Common myeloid progenitor, CD34-positive (primary cell): ENCODE measurements at regions not wholly inside any gene's neighbourhood (a gene's known extent, or its start where the extent isn't known, plus 50 kb on each side); places are given as distances from the start of the nearest gene placed in this dataset.

Experiments
- CTCF ChIA-PET: fragments of 350-600 bp; sonication (Branson Sonifier 250); formaldehyde crosslinking; loops from one replicate; lab custom pipeline; 2021; ENCODE audit warnings: antibody characterized with exemption; lab: Charles Lee
- POLR2A ChIA-PET: fragments of 350-600 bp; sonication (Branson Sonifier 250); formaldehyde crosslinking; loops from one replicate; lab custom pipeline; 2021; ENCODE audit warnings: antibody characterized with exemption; lab: Charles Lee
- DNase-seq, 3 donors: peaks; one replicate each; pipeline versions ENCODE4 v3.0.0 to v3.0.0-alpha.2; 2013
- H3K27ac ChIP-seq, 2 experiments: 1 replicate in 1 of 2; 2 replicates in 1 of 2; pipeline ENCODE4 v1.7.0; 2013; ENCODE audit warnings: inconsistent platforms in 2 of 2, low read length in 2 of 2, mild to moderate bottlenecking in 2 of 2, low read depth in 1 of 2, moderate library complexity in 1 of 2; ENCODE audit not compliant: severe bottlenecking in 2 of 2, insufficient read depth in 1 of 2, poor library complexity in 1 of 2
- H3K27me3 ChIP-seq, 5 experiments: replicated peaks in 2 of 5; 1 replicate in 3 of 5; 2 replicates in 2 of 5; pipeline versions ENCODE4 v1.6.1 to v1.7.0; 2013; ENCODE audit warnings: low read length in 4 of 5, mild to moderate bottlenecking in 2 of 5, moderate library complexity in 2 of 5, inconsistent platforms in 1 of 5; ENCODE audit not compliant: insufficient read depth in 5 of 5, control insufficient read depth in 4 of 5
- H3K36me3 ChIP-seq, 4 experiments: 1 replicate in 2 of 4; 2 replicates in 2 of 4; pipeline versions ENCODE4 v1.6.1 to v1.7.0; 2013; ENCODE audit warnings: low read length in 3 of 4, control low read depth in 1 of 4, mild to moderate bottlenecking in 1 of 4; ENCODE audit not compliant: control insufficient read depth in 4 of 4, insufficient read depth in 4 of 4
- H3K4me1 ChIP-seq, 4 experiments: 1 replicate in 3 of 4; 2 replicates in 1 of 4; pipeline versions ENCODE4 v1.6.1 to v1.7.1; 2013; ENCODE audit warnings: low read length in 3 of 4, mild to moderate bottlenecking in 3 of 4, control low read depth in 1 of 4, inconsistent platforms in 1 of 4, moderate library complexity in 1 of 4; ENCODE audit not compliant: control insufficient read depth in 4 of 4, insufficient read depth in 4 of 4; ENCODE audit errors: control extremely low read depth in 1 of 4
- H3K4me3 ChIP-seq, 7 experiments: 1 replicate in 4 of 7; 2 replicates in 3 of 7; pipeline versions ENCODE4 v1.5.1 to v1.7.0; 2013; ENCODE audit warnings: mild to moderate bottlenecking in 7 of 7, low read length in 6 of 7, moderate library complexity in 6 of 7, inconsistent platforms in 2 of 7, low read depth in 2 of 7, control low read depth in 1 of 7; ENCODE audit not compliant: insufficient read depth in 4 of 7, control insufficient read depth in 1 of 7; ENCODE audit errors: extremely low read depth in 1 of 7
- H3K9me3 ChIP-seq, 5 experiments: 1 replicate in 4 of 5; 2 replicates in 1 of 5; pipeline versions ENCODE4 v1.6.1 to v1.7.1; 2013; ENCODE audit warnings: low read length in 4 of 5, mild to moderate bottlenecking in 2 of 5, inconsistent platforms in 1 of 5, low read depth in 1 of 5, moderate library complexity in 1 of 5; ENCODE audit not compliant: control insufficient read depth in 4 of 5, insufficient read depth in 2 of 5; ENCODE audit errors: control extremely low read depth in 1 of 5
- WGBS: methylation state at CpG from one replicate; pipeline ENCODE4 v1.1.5; 2013; ENCODE audit not compliant: insufficient coverage; 5-methylcytosine and 5-hydroxymethylcytosine counted together

DNA sequence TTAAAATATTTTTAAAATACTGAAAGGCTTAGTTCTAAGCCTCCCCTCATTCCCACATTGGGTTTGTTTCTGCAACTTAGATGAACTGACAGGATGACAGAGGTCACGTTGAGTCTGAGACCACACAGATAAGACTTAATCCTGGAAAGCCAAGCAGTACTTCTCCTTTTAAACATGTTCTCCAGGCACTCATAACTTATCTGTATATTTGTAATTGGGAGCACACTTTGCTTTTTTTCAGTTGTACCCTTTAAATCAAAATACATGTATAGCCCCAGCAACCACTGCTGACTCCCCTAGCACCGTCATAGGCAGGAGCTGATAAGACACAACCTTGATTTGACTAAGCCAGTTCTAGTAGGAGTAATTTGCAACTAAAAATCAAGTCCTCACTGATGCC is 394.8 kb downstream of the PID1 start:
- Histone ChIP-seq H3K27ac (no peak overlapping the region), H3K27me3 (no peaks in the 10 kb centered on the region), H3K36me3 (no peaks in the 10 kb centered on the region), H3K4me3 (no peak overlapping the region), H3K9me3 (peaks cover 0 to 3% (median 0%) of the 10 kb centered on the region in 5 experiments), H3K4me1 (no peaks in the 10 kb centered on the region)
- ChIA-PET POLR2A (no interaction called here), CTCF (no interaction called here)
- no peak for DNase-seq
- 0% methylated on average over 1 of the region's 2 CpGs for WGBS

DNA sequence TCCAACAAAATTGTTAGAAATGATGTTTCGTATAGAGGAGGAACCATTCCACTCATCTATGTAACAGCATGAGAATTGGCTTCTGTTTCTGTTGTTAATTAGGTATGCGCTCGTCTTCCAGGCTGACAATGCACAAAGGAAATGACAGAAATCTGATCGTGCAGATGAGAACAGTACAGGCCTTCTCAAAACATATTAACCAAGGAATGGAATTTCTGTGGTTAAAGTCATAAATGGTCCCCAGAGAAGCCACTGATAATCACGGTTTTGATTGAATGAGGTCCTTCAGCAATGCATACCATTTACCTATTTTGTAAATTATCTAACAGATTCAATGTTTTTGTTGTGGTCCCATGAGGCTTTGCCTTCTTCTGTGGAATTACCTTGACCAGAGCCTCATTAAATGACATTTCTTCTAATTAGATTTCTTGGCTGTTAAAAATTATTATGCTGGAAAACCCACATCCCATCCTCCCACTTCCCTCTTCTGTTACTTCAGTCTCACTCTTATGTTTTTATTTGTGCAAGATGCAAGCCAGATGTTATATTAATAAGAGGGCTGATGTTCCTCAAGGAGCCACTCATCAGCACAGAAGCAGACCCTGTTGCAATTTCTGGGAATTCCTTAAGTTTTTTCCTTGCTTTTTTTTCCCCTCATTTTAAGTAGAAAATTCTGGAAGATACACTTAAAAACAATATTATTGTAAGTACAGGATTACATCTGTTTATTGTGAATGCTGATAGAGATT is 395.8 kb downstream of the PID1 start:
- H3K27me3 ChIP-seq: no peaks in the 10 kb centered on the region
- H3K27ac ChIP-seq: no peak overlapping the region
- WGBS: 80% methylated on average over 1 of the region's 5 CpGs
- H3K36me3 ChIP-seq: no peaks in the 10 kb centered on the region
- no peaks in the 10 kb centered on the region for H3K4me1 ChIP-seq
- peaks cover 0 to 3% (median 0%) of the 10 kb centered on the region in 5 experiments for H3K9me3 ChIP-seq
- ChIA-PET POLR2A (no interaction called here), CTCF (no interaction called here)
- no peak for DNase-seq
- no peak overlapping the region for H3K4me3 ChIP-seq

DNA sequence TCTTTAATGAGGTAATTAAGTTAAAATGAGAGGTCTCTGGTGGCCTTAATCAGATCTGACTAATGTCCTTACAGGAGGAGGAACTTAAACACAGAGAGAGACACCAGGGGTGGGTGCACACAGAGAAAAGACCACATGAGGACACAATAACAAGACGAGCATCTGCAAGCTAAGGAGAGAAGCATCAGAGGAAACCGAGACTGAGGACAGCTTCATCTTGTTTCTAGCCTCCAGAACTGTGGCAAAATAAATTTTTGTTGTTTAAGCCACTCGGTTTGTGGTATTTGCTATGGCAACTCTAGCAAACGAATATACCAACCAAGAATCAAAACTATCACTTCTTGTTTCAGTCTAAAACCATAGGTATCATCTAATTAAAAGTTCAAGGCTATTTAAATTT is 400.1 kb downstream of the PID1 start:
- Histone ChIP-seq H3K27me3 (no peaks in the 10 kb centered on the region), H3K4me3 (no peak overlapping the region), H3K9me3 (peaks cover 0 to 3% (median 0%) of the 10 kb centered on the region in 5 experiments), H3K27ac (no peak overlapping the region), H3K36me3 (no peaks in the 10 kb centered on the region), H3K4me1 (no peaks in the 10 kb centered on the region)
- WGBS: 87% methylated on average over 3 of the region's 4 CpGs
- ChIA-PET POLR2A (interaction anchor here (0.6 kb wide), 1 partner anchor 23 kb away, joined by 3 read pairs; no protein-coding TSS in a partner anchor), CTCF (no interaction called here)
- DNase-seq: no peak

DNA sequence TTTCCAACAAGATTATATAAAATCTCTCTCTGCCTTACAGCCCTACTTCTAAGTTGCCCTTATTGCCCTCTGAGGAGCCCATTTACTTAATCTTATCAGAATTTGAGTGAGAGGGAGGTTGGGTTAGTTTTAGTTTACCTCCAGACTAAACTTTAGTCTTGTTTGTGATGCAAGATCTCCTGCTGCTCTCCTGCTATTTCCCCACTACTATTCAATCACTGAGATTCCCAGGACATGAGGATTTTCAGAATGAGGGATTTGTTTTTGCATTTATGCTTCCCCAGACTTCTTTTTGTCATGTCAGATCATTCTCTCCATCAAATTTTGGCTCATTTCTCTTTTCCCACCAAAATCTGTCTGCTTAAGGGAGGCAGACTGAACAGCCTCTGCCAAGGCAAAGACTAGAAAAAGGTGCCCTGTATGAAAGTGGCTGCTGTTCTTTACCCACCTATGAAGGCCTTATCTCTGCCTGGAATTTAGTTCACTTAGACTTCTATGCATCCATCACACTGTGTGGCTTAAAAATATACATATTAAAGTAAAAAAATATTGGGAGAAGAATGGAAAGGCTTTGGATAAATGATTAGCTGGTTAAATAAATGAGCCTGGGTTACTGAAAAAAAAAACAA is 401.3 kb downstream of the PID1 start:
- Histone ChIP-seq H3K27ac (no peak overlapping the region), H3K4me1 (no peaks in the 10 kb centered on the region), H3K27me3 (no peaks in the 10 kb centered on the region), H3K36me3 (no peaks in the 10 kb centered on the region), H3K4me3 (no peak overlapping the region), H3K9me3 (peaks cover 0 to 3% (median 0%) of the 10 kb centered on the region in 5 experiments)
- DNase-seq: no peak
- ChIA-PET CTCF (no interaction called here), POLR2A (no interaction called here)

DNA sequence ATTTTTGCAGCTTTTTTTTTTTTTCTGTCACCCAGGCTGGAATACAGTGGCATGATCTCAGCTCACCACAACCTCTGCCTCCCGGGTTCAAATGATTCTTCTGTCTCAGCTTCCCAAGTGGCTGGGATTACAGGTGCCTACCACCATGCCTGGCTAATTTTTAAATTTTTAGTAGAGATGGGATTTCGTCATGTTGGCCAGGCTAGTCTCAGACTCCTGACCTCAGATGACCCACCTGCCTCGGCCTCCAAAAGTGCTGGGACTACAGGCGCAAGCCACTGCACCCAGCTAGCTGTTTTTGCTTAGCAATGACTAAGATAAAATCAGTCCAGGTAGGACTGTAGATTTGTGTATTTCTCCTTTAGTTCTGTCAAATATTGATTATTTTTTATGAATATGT is 403.7 kb downstream of the PID1 start:
- no peaks in the 10 kb centered on the region for H3K27me3 ChIP-seq
- H3K4me1 ChIP-seq: no peaks in the 10 kb centered on the region
- DNase-seq: no peak
- ChIA-PET CTCF (no interaction called here), POLR2A (no interaction called here)
- no peak overlapping the region for H3K27ac ChIP-seq
- H3K4me3 ChIP-seq: no peak overlapping the region
- peaks cover 0 to 3% (median 0%) of the 10 kb centered on the region in 5 experiments for H3K9me3 ChIP-seq
- H3K36me3 ChIP-seq: no peaks in the 10 kb centered on the region
- 95% methylated on average over 3 of the region's 4 CpGs for whole genome bisulfite sequencing

DNA sequence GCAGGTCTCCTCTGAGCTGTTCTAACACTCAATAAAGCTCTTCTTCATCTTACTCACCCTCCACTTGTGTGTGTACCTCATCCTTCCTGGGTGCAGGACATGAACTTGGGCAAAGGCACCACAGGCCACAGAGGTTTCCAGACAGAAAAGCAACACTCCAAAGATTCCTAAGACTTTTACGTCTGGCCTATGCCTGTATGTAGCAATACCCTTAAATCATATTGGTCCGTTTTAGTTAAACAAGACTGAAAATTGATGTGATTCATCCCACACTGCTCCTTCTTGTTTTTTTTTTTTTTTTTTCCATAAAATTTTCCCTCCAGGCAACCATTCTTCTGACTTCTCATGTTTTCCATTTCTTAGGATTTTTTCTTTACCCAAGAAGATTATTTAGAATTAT is 404.3 kb downstream of the PID1 start:
- 88% methylated on average over 2 of the region's 2 CpGs for WGBS
- ChIA-PET POLR2A (no interaction called here), CTCF (no interaction called here)
- no peak for DNase-seq
- Histone ChIP-seq H3K36me3 (no peaks in the 10 kb centered on the region), H3K4me3 (no peak overlapping the region), H3K4me1 (no peaks in the 10 kb centered on the region), H3K27ac (no peak overlapping the region), H3K9me3 (peaks cover 0 to 3% (median 0%) of the 10 kb centered on the region in 5 experiments), H3K27me3 (no peaks in the 10 kb centered on the region)

DNA sequence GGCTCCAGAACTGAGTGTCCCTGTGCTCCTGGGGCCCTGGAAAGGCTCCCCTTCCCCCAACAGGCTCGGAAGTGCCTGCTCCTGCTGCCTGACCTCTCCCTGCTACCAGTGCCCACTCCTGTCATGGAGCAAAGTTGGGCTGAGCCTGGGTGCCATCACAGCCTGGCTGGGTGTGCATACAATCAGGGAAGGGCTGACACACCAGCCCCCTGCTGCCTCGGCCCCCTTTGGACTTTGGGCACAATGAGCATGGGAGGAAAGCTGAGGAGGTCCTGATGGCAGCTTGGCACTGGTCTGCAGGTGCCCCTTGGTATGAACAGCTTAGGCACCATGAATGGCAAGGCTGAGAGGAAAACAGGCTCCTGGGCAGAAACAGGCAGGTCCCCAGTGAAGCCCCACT is 405.0 kb downstream of the PID1 start:
- DNase-seq: no peak
- WGBS: 82% methylated on average over 2 of the region's 2 CpGs
- no peak overlapping the region for H3K4me3 ChIP-seq
- no peaks in the 10 kb centered on the region for H3K4me1 ChIP-seq
- H3K27me3 ChIP-seq: no peaks in the 10 kb centered on the region
- CTCF ChIA-PET: no interaction called here
- H3K27ac ChIP-seq: no peak overlapping the region
- H3K9me3 ChIP-seq: peaks cover 0 to 3% (median 0%) of the 10 kb centered on the region in 5 experiments
- POLR2A ChIA-PET: no interaction called here
- no peaks in the 10 kb centered on the region for H3K36me3 ChIP-seq
